Activated CD8-positive, alpha-beta memory T cell treated with anti-CD3 and anti-CD28 coated beads, Interleukin-2, amount 10 ng/mL, durations not matched to agents 7 days and 5 days (primary cell): ENCODE measurements at regions not wholly inside any gene's neighbourhood (a gene's known extent, or its start where the extent isn't known, plus 50 kb on each side); places are given as distances from the start of the nearest gene placed in this dataset.

Experiments
- ATAC-seq: fragments of 150-1000 bp; cut with Tn5 transposase; one replicate; pipeline ENCODE4 v1.10.0; 2021; ENCODE audit warnings: moderate library complexity
- CTCF ChIA-PET: fragments of 350-600 bp; sonication (Branson Sonifier 250); formaldehyde crosslinking; loops from one replicate; lab custom pipeline; 2021; ENCODE audit warnings: antibody characterized with exemption; lab: Charles Lee
- DNase-seq: peaks from one replicate; pipeline ENCODE4 v3.0.0-alpha.2; 2020
- H3K27ac Mint-ChIP-seq: one replicate; pipeline ENCODE4 v1.8.0; 2021; ENCODE audit warnings: mild to moderate bottlenecking, mixed read lengths
- H3K27me3 Mint-ChIP-seq: one replicate; pipeline ENCODE4 v1.8.0; 2021; ENCODE audit warnings: mixed read lengths
- H3K36me3 Mint-ChIP-seq: one replicate; pipeline ENCODE4 v1.8.0; 2021; ENCODE audit warnings: mild to moderate bottlenecking, mixed read lengths
- H3K4me1 Mint-ChIP-seq: one replicate; pipeline ENCODE4 v1.8.0; 2021; ENCODE audit warnings: mixed read lengths
- H3K4me3 Mint-ChIP-seq: one replicate; pipeline ENCODE4 v1.8.0; 2021; ENCODE audit warnings: mild to moderate bottlenecking, moderate library complexity, mixed read lengths
- H3K9me3 Mint-ChIP-seq: one replicate; pipeline ENCODE4 v1.8.0; 2022; ENCODE audit warnings: low read depth, mixed read lengths

DNA sequence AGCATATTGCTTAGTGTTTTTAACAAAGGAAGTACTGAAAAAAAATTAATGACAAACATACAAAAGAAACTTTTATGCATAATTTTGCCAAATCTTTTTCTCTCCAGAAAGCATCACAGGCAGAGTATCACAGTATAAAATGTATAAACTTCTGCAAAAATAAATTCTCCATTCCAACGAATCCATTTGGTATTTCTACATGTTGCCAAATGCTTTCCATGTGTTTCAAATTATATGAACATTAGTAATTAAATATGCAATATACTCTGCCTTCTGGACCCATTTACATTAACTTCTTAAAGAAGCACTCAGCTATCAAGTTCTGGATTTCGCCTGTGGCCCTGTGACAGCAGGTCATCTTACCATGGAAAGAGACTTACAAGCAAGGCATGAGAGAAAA lies 189.1 kb upstream of the ALCAM start:
- Mint-ChIP-seq H3K4me3 (no peak overlapping the region), H3K9me3 (no peaks in the 10 kb centered on the region), H3K36me3 (no peaks in the 10 kb centered on the region), H3K27ac (no peak overlapping the region), H3K4me1 (no peaks in the 10 kb centered on the region), H3K27me3 (peaks cover 5% of the 10 kb centered on the region)
- ATAC-seq (no peak), DNase-seq (no peak)
- CTCF ChIA-PET: no interaction called here

- no peaks in the 10 kb centered on the region for H3K27me3 Mint-ChIP-seq
- ATAC-seq (no peak), DNase-seq (no peak)
- CTCF ChIA-PET: no interaction called here
- no peak overlapping the region for H3K27ac Mint-ChIP-seq
- no peaks in the 10 kb centered on the region for H3K36me3 Mint-ChIP-seq
- no peaks in the 10 kb centered on the region for H3K4me1 Mint-ChIP-seq
- no peaks in the 10 kb centered on the region for H3K9me3 Mint-ChIP-seq
- no peak overlapping the region for H3K4me3 Mint-ChIP-seq
These were observed 179.4 kb upstream of the ALCAM start for GRCh38 chr3:105187344-105187743.

- no peak overlapping the region for H3K27ac Mint-ChIP-seq
- peaks cover 3% of the 10 kb centered on the region for H3K9me3 Mint-ChIP-seq
- H3K27me3 Mint-ChIP-seq: peaks cover 6% of the 10 kb centered on the region
- H3K4me3 Mint-ChIP-seq: no peak overlapping the region
- CTCF ChIA-PET: no interaction called here
- no peak for DNase-seq
- no peak for ATAC-seq
- no peaks in the 10 kb centered on the region for H3K4me1 Mint-ChIP-seq
- no peaks in the 10 kb centered on the region for H3K36me3 Mint-ChIP-seq
These were observed 171.4 kb upstream of the ALCAM start for GRCh38 chr3:105195260-105195659.

DNA sequence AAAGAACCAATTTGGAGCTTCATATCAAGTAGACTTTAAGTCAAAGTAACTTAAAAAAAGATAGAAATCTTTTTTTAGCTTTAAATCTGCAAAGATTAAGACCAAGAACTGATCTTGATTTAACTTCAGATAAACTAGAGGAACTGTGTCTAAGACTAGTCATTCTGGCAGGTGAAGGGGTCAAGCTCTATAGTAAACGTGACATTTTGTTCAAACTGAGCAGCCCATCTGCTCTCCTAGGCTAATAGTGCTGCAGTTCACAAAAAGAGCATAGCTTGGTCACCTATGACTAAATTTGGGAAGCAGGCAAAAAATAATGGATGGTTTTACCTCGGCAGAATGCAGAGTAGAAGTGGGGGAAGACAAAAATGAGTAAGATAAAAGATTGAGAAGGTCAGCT lies 168.8 kb upstream of the ALCAM start:
- peaks cover 2% of the 10 kb centered on the region for H3K9me3 Mint-ChIP-seq
- no peaks in the 10 kb centered on the region for H3K36me3 Mint-ChIP-seq
- CTCF ChIA-PET: no interaction called here
- H3K27me3 Mint-ChIP-seq: peaks cover 6% of the 10 kb centered on the region
- ATAC-seq (no peak), DNase-seq (no peak)
- H3K27ac Mint-ChIP-seq: no peak overlapping the region
- H3K4me3 Mint-ChIP-seq: no peak overlapping the region
- no peaks in the 10 kb centered on the region for H3K4me1 Mint-ChIP-seq

DNA sequence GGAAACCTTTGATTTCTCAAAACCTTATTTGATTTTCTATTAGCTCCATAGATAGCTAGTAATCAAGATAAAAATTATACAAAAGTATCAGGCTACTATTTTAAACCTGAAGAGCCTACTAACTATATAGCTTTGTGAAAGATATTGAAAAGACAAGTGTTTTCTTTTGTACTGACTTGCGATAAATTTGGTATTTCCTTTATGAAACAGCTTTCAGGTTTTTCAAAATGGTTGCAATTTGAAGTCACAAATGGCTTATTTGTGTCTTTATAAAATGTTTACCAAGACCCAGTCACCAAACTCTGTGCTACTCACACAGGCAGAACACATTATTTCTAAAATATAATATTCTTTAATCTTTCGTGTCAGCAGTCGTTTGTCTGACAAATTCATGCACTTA lies 167.5 kb upstream of the ALCAM start:
- H3K27ac Mint-ChIP-seq: no peak overlapping the region
- no peaks in the 10 kb centered on the region for H3K4me1 Mint-ChIP-seq
- no peaks in the 10 kb centered on the region for H3K36me3 Mint-ChIP-seq
- DNase-seq: no peak
- CTCF ChIA-PET: no interaction called here
- no peak for ATAC-seq
- H3K27me3 Mint-ChIP-seq: peaks cover 6% of the 10 kb centered on the region
- no peak overlapping the region for H3K4me3 Mint-ChIP-seq
- H3K9me3 Mint-ChIP-seq: no peaks in the 10 kb centered on the region

- Mint-ChIP-seq H3K27me3 (no peaks in the 10 kb centered on the region), H3K27ac (no peak overlapping the region), H3K4me1 (no peaks in the 10 kb centered on the region), H3K9me3 (no peaks in the 10 kb centered on the region), H3K4me3 (no peak overlapping the region), H3K36me3 (no peaks in the 10 kb centered on the region)
- ATAC-seq (no peak), DNase-seq (no peak)
- CTCF ChIA-PET: no interaction called here
These were observed 156.6 kb upstream of the ALCAM start for GRCh38 chr3:105210141-105210540.

DNA sequence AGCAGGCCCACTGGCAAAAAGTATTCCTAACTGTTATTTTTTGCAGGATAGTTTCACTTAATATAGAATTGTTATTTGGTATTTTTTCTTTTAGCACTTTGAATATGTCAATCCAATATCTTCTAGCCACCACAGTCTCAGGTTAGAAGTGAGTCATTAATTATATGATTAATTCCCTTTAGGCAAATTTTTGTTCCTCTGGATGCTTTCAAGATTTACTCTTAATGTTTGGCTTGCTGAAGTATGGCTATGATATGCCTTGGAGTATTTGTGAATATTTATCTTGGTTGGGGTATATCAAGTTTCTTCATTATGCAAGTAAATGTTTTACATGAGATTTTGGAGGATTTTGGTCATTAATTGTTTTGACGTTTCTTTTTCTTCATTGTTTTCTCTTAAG lies 152.1 kb upstream of the ALCAM start:
- DNase-seq (no peak), ATAC-seq (no peak)
- CTCF ChIA-PET: no interaction called here
- H3K27ac Mint-ChIP-seq: no peak overlapping the region
- H3K36me3 Mint-ChIP-seq: no peaks in the 10 kb centered on the region
- peaks cover 2% of the 10 kb centered on the region for H3K27me3 Mint-ChIP-seq
- no peak overlapping the region for H3K4me3 Mint-ChIP-seq
- no peaks in the 10 kb centered on the region for H3K4me1 Mint-ChIP-seq
- no peaks in the 10 kb centered on the region for H3K9me3 Mint-ChIP-seq

- H3K27me3 Mint-ChIP-seq: no peaks in the 10 kb centered on the region
- no peaks in the 10 kb centered on the region for H3K9me3 Mint-ChIP-seq
- no peak for DNase-seq
These were observed 144.1 kb upstream of the ALCAM start for GRCh38 chr3:105222568-105223093.

DNA sequence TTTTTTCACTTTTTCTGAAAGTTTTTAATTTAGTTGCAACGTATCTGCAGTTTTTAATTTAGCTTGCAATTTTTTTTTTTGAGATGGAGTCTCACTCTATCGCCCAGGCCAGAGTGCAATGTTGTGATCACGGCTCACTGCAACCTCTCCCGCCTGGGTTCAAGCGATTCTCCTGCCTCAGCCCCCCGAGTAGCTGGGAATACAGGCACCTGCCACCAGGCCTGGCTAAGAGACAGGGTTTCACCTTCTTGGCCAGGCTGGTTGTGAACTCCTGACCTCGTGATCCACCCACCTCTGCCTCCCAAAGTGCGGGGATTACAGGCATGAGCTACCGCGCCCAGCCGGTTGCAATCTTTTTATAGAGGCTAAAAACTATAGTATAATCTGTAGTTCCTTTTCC lies 142.9 kb upstream of the ALCAM start:
- H3K4me1 Mint-ChIP-seq: no peaks in the 10 kb centered on the region
- DNase-seq (no peak), ATAC-seq (no peak)
- no peaks in the 10 kb centered on the region for H3K27me3 Mint-ChIP-seq
- no peak overlapping the region for H3K4me3 Mint-ChIP-seq
- no peaks in the 10 kb centered on the region for H3K36me3 Mint-ChIP-seq
- H3K27ac Mint-ChIP-seq: no peak overlapping the region
- no peaks in the 10 kb centered on the region for H3K9me3 Mint-ChIP-seq
- CTCF ChIA-PET: no interaction called here

More at GRCh38 chr3:105222568-105223093, 144.1 kb upstream of the ALCAM start:
- Mint-ChIP-seq H3K4me1 (no peaks in the 10 kb centered on the region), H3K36me3 (no peaks in the 10 kb centered on the region), H3K27ac (no peak overlapping the region), H3K4me3 (no peak overlapping the region)
- no peak for ATAC-seq
- CTCF ChIA-PET: no interaction called here

- no peak overlapping the region for H3K4me3 Mint-ChIP-seq
- H3K9me3 Mint-ChIP-seq: no peaks in the 10 kb centered on the region
- peaks cover 3% of the 10 kb centered on the region for H3K27me3 Mint-ChIP-seq
- H3K27ac Mint-ChIP-seq: no peak overlapping the region
- no peaks in the 10 kb centered on the region for H3K36me3 Mint-ChIP-seq
- ATAC-seq: no peak
- CTCF ChIA-PET: no interaction called here
- no peaks in the 10 kb centered on the region for H3K4me1 Mint-ChIP-seq
- no peak for DNase-seq
These were observed 138.0 kb upstream of the ALCAM start for GRCh38 chr3:105228696-105229095.

DNA sequence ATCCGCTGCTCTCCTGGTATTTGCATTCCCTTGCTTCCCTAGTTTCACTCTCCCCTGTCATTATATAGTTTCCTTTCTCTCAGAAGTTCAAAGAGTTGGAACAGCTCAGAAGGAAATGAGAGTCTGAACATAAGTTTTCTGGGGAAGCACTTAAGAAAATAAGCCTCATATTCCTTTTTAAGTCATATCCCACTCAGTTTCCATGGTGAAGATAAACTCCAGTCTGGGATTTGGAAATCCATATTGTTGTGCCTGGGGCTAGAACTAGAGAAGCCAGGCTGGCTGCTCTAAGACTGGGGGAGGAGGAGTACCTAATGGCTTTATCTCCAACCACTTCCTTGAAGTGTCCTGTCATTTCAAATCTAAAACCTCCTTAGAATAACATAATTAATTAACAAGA lies 134.2 kb upstream of the ALCAM start:
- no peak for DNase-seq
- Mint-ChIP-seq H3K4me3 (no peak overlapping the region), H3K27me3 (peaks cover 12% of the 10 kb centered on the region), H3K9me3 (no peaks in the 10 kb centered on the region), H3K4me1 (no peaks in the 10 kb centered on the region), H3K27ac (no peak overlapping the region), H3K36me3 (no peaks in the 10 kb centered on the region)
- CTCF ChIA-PET: no interaction called here
- ATAC-seq: no peak

DNA sequence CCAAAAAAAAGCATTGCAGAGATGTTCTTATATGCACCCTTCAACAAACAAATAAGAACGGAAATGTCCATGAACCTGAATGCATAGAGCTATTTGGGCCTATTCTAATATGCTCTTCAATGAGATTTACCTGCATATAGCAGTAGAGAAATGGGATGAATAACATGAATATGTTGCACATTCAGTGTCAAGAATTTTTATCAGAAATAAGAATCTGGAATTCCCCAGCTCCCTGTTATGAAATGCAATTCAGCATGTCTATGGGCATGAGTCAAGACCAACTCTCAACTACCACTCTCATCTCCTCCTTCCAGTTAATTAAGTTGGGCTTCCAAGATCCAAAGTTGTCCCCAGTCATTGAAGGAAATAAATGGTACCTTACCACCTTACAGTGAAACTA lies 133.7 kb upstream of the ALCAM start:
- Mint-ChIP-seq H3K4me1 (no peaks in the 10 kb centered on the region), H3K36me3 (no peaks in the 10 kb centered on the region), H3K27me3 (peaks cover 12% of the 10 kb centered on the region), H3K27ac (no peak overlapping the region), H3K9me3 (no peaks in the 10 kb centered on the region), H3K4me3 (no peak overlapping the region)
- no peak for ATAC-seq
- CTCF ChIA-PET: no interaction called here
- no peak for DNase-seq

- ATAC-seq (no peak), DNase-seq (no peak)
- Mint-ChIP-seq H3K9me3 (no peaks in the 10 kb centered on the region), H3K4me3 (no peak overlapping the region), H3K27ac (no peak overlapping the region), H3K4me1 (no peaks in the 10 kb centered on the region), H3K36me3 (no peaks in the 10 kb centered on the region), H3K27me3 (peaks cover 12% of the 10 kb centered on the region)
- CTCF ChIA-PET: no interaction called here
These were observed 131.5 kb upstream of the ALCAM start for GRCh38 chr3:105235221-105235620.

DNA sequence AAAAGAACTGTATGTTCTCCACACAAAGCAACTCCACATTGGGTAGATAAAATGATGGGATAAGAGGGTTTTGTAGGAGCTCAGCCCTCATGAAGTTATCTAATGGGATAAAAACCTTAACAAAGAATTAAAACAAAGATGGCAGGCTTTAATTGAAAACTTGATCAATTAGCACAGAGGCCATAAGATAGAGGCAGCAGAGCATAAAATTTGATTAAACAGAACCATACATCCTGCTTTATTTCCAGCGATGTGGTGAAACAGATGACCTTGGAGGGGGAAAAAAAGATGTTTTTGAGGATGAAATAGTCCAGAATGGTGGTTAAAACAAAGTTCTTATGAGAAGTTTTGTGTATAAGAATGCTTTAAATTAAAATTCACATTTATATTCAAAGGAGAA lies 130.9 kb upstream of the ALCAM start:
- no peak for DNase-seq
- Mint-ChIP-seq H3K36me3 (no peaks in the 10 kb centered on the region), H3K9me3 (no peaks in the 10 kb centered on the region), H3K4me3 (no peak overlapping the region), H3K27ac (no peak overlapping the region), H3K27me3 (peaks cover 12% of the 10 kb centered on the region), H3K4me1 (no peaks in the 10 kb centered on the region)
- ATAC-seq: no peak
- CTCF ChIA-PET: no interaction called here

- H3K27me3 Mint-ChIP-seq: peaks cover 9% of the 10 kb centered on the region
- H3K9me3 Mint-ChIP-seq: no peaks in the 10 kb centered on the region
- no peak overlapping the region for H3K27ac Mint-ChIP-seq
- ATAC-seq: no peak
- no peak for DNase-seq
- no peaks in the 10 kb centered on the region for H3K36me3 Mint-ChIP-seq
- no peaks in the 10 kb centered on the region for H3K4me1 Mint-ChIP-seq
- no peak overlapping the region for H3K4me3 Mint-ChIP-seq
- CTCF ChIA-PET: no interaction called here
These were observed 128.3 kb upstream of the ALCAM start for GRCh38 chr3:105238367-105238766.
